ENCODE measurements at regions not wholly inside any gene's neighbourhood (a gene's known extent, or its start where the extent isn't known, plus 50 kb on each side); places are given as distances from the start of the nearest gene placed in this dataset.
"Not testable (repeated sequence)": the region's sequence is repeated elsewhere in the genome, so short reads cannot be mapped to it uniquely, and the experiment has no call there.

DNA sequence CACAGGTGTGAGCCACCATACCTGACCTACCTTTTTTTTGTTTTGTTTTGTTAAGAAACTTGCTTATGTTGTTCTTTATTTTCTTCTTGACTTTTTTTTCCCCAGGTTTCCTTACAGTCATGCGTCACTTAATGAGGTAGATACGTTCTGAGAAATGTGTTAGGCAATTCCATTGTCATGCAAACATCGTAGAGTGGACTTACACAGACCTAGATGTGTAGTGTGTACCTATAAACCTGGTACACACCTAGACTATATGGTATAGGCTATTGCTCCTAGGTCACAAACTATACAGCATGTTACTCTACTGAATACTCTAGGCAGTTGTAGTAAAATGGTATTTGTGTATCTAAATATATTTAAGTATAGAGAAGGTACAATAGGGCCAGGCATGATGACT lies 448.6 kb downstream of the SPATA31D1 start:
- WGBS, 2 donors (ENCODE audit: extremely low coverage in 2 of 2, insufficient read length in 2 of 2, insufficient replicate concordance in 1 of 2): no CpG with 5 or more reads among the region's 3 CpGs

DNA sequence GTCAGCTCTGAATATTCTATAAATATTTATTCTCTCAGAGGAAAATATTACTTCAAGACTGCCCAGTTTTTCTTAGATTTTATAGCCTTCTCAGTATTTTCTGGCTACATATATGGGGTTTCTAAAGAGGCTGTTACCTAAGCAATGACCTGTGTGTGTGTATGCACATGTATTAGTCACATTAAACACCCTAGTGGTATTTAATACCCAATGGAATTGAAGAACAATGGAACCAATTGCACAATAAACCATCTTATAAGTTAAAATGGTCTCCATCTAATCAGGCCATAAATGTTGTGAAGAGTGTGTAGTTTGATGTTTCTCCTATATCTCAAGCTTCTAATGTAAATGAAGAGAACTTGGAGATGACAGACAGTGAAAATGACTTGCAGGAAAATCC lies 450.0 kb downstream of the SPATA31D1 start:
- Histone ChIP-seq H2BK12ac (ENCODE audit: low read length) (no peak overlapping the region), H3K18ac (ENCODE audit: low read length) (no peak overlapping the region), H3K27ac (replicated peaks; ENCODE audit: low read length) (no peak overlapping the region), H3K4me2 (ENCODE audit: insufficient read depth, low read length, poor library complexity, severe bottlenecking) (no peak overlapping the region), H3K4ac (ENCODE audit: low read length) (no peak overlapping the region), H3K9ac (ENCODE audit: low read depth, low read length, poor library complexity) (no peak overlapping the region), H3K9me3 (replicated peaks in 1 of 2; ENCODE audit: control insufficient read depth in 2 of 2, insufficient read depth in 1 of 2, low read depth in 1 of 2, low read length in 2 of 2) (peaks cover 0 to 7% of the 10 kb centered on the region in 2 donors), H3K4me1 (ENCODE audit: control insufficient read depth in 2 of 2, insufficient read depth in 1 of 2, low read depth in 1 of 2, low read length in 2 of 2) (no peaks in the 10 kb centered on the region), H3K23ac (ENCODE audit: low read depth, low read length, poor library complexity) (no peak overlapping the region), H3K36me3 (replicated peaks in 1 of 2; ENCODE audit: control insufficient read depth in 2 of 2, insufficient read depth in 2 of 2, low read length in 2 of 2) (no peaks in the 10 kb centered on the region), H2BK15ac (ENCODE audit: low read length) (no peak overlapping the region), H4K8ac (ENCODE audit: low read depth, low read length) (no peak overlapping the region), H4K91ac (ENCODE audit: low read depth, low read length, poor library complexity) (no peak overlapping the region), H3K79me1 (ENCODE audit: low read depth, low read length) (no peaks in the 10 kb centered on the region), H2BK5ac (ENCODE audit: low read length) (no peak overlapping the region), H2AK5ac (ENCODE audit: low read depth, low read length) (no peak overlapping the region), H3K14ac (ENCODE audit: low read length) (no peak overlapping the region), H3K27me3 (ENCODE audit: control insufficient read depth in 3 of 3, insufficient read depth in 3 of 3, low read depth in 1 of 3, low read length in 3 of 3) (no peaks in the 10 kb centered on the region), H2AFZ (ENCODE audit: low read length) (no peak overlapping the region), H2BK120ac (ENCODE audit: low read depth, low read length) (no peak overlapping the region), H3K4me3 (ENCODE audit: low read length in 2 of 2) (no peak overlapping the region)
- no peak for DNase-seq (ENCODE audit: low spot score)

More for the DNA sequence above, 448.6 kb downstream of the SPATA31D1 start:
- H3K4me3 ChIP-seq (ENCODE audit: low read length in 2 of 2); H2BK120ac ChIP-seq (ENCODE audit: low read depth, low read length); H4K91ac ChIP-seq (ENCODE audit: low read depth, low read length, poor library complexity); H2BK5ac ChIP-seq (ENCODE audit: low read length); H2BK15ac ChIP-seq (ENCODE audit: low read length); H3K79me1 ChIP-seq (ENCODE audit: low read depth, low read length); H3K9me3 ChIP-seq (replicated peaks in 1 of 2; ENCODE audit: control insufficient read depth in 2 of 2, insufficient read depth in 1 of 2, low read depth in 1 of 2, low read length in 2 of 2); H3K36me3 ChIP-seq (replicated peaks in 1 of 2; ENCODE audit: control insufficient read depth in 2 of 2, insufficient read depth in 2 of 2, low read length in 2 of 2); H3K4me1 ChIP-seq (ENCODE audit: control insufficient read depth in 2 of 2, insufficient read depth in 1 of 2, low read depth in 1 of 2, low read length in 2 of 2); H3K27ac ChIP-seq (replicated peaks; ENCODE audit: low read length); H3K4me2 ChIP-seq (ENCODE audit: insufficient read depth, low read length, poor library complexity, severe bottlenecking); H2BK12ac ChIP-seq (ENCODE audit: low read length); H3K4ac ChIP-seq (ENCODE audit: low read length); H4K8ac ChIP-seq (ENCODE audit: low read depth, low read length); H3K9ac ChIP-seq (ENCODE audit: low read depth, low read length, poor library complexity); H3K18ac ChIP-seq (ENCODE audit: low read length); H3K23ac ChIP-seq (ENCODE audit: low read depth, low read length, poor library complexity); H3K14ac ChIP-seq (ENCODE audit: low read length); H2AFZ ChIP-seq (ENCODE audit: low read length); DNase-seq (ENCODE audit: low spot score); H2AK5ac ChIP-seq (ENCODE audit: low read depth, low read length); H3K27me3 ChIP-seq (ENCODE audit: control insufficient read depth in 3 of 3, insufficient read depth in 3 of 3, low read depth in 1 of 3, low read length in 3 of 3): not testable (repeated sequence)

DNA sequence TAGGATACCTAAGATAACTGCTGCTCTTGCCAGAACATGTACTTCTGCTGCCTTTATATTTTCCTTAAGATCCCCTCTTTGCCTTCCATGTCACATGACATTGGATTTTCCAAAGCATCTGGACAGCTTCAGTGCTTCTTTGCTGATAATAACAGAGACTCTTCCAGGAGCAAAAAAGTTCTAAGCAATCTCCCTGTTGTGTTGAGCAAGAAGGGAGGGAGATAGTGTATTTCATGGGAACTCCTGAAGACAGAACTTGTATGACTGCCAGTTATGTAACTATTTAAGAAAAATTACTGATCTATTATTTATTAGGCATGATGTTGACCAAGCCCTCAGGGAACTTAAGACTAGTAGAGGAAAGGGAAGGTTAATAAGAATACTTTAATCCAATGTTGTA lies 454.7 kb downstream of the SPATA31D1 start:
- no peak overlapping the region for H2BK12ac ChIP-seq (ENCODE audit: low read length)
- H3K14ac ChIP-seq (ENCODE audit: low read length): no peak overlapping the region
- no peak overlapping the region for H3K18ac ChIP-seq (ENCODE audit: low read length)
- no peak overlapping the region for H3K23ac ChIP-seq (ENCODE audit: low read depth, low read length, poor library complexity)
- H3K9ac ChIP-seq (ENCODE audit: low read depth, low read length, poor library complexity): no peak overlapping the region
- no peak overlapping the region for H3K4me2 ChIP-seq (ENCODE audit: insufficient read depth, low read length, poor library complexity, severe bottlenecking)
- H2BK15ac ChIP-seq (ENCODE audit: low read length): no peak overlapping the region
- H2BK5ac ChIP-seq (ENCODE audit: low read length): no peak overlapping the region
- H3K4ac ChIP-seq (ENCODE audit: low read length): no peak overlapping the region
- peaks cover 0 to 9% of the 10 kb centered on the region in 2 donors for H3K9me3 ChIP-seq (replicated peaks in 1 of 2; ENCODE audit: control insufficient read depth in 2 of 2, insufficient read depth in 1 of 2, low read depth in 1 of 2, low read length in 2 of 2)
- no peak for DNase-seq (ENCODE audit: low spot score)
- no peaks in the 10 kb centered on the region for H3K4me1 ChIP-seq (ENCODE audit: control insufficient read depth in 2 of 2, insufficient read depth in 1 of 2, low read depth in 1 of 2, low read length in 2 of 2)
- no peaks in the 10 kb centered on the region for H3K36me3 ChIP-seq (replicated peaks in 1 of 2; ENCODE audit: control insufficient read depth in 2 of 2, insufficient read depth in 2 of 2, low read length in 2 of 2)
- no peak overlapping the region for H3K27ac ChIP-seq (replicated peaks; ENCODE audit: low read length)
- no peak overlapping the region for H4K8ac ChIP-seq (ENCODE audit: low read depth, low read length)
- H4K91ac ChIP-seq (ENCODE audit: low read depth, low read length, poor library complexity): no peak overlapping the region
- no peaks in the 10 kb centered on the region for H3K27me3 ChIP-seq (ENCODE audit: control insufficient read depth in 3 of 3, insufficient read depth in 3 of 3, low read depth in 1 of 3, low read length in 3 of 3)
- H3K4me3 ChIP-seq (ENCODE audit: low read length in 2 of 2): no peak overlapping the region
- H2BK120ac ChIP-seq (ENCODE audit: low read depth, low read length): no peak overlapping the region
- H2AK5ac ChIP-seq (ENCODE audit: low read depth, low read length): no peak overlapping the region
- H3K79me1 ChIP-seq (ENCODE audit: low read depth, low read length): no peaks in the 10 kb centered on the region
- H2AFZ ChIP-seq (ENCODE audit: low read length): no peak overlapping the region

DNA sequence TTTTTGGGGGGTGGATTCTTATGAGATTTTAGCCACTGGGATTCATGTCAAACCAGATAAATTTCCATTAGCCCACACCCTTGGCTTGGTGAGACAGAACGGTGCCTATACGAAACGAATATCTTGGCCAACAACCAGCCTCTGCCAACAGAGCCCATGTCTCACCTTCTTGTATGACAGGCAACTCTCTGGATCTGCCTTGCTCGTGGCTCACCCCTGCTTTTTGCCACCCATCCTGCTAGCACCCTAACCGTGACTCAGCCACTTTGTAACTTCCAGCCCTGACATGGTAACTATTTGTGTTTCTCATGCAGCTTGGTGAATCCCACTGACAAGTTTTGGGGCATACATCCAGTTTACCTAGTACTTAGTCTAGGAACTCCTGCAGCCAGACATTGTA lies 457.0 kb downstream of the SPATA31D1 start:
- Histone ChIP-seq H4K91ac (ENCODE audit: low read depth, low read length, poor library complexity) (no peak overlapping the region), H2BK5ac (ENCODE audit: low read length) (no peak overlapping the region), H3K4me2 (ENCODE audit: insufficient read depth, low read length, poor library complexity, severe bottlenecking) (no peak overlapping the region), H3K27me3 (ENCODE audit: control insufficient read depth in 3 of 3, insufficient read depth in 3 of 3, low read depth in 1 of 3, low read length in 3 of 3) (no peaks in the 10 kb centered on the region), H3K27ac (replicated peaks; ENCODE audit: low read length) (no peak overlapping the region), H3K9ac (ENCODE audit: low read depth, low read length, poor library complexity) (no peak overlapping the region), H3K79me1 (ENCODE audit: low read depth, low read length) (no peaks in the 10 kb centered on the region), H2AK5ac (ENCODE audit: low read depth, low read length) (no peak overlapping the region), H3K23ac (ENCODE audit: low read depth, low read length, poor library complexity) (no peak overlapping the region), H2AFZ (ENCODE audit: low read length) (no peak overlapping the region), H3K4ac (ENCODE audit: low read length) (no peak overlapping the region), H3K14ac (ENCODE audit: low read length) (no peak overlapping the region), H3K4me1 (ENCODE audit: control insufficient read depth in 2 of 2, insufficient read depth in 1 of 2, low read depth in 1 of 2, low read length in 2 of 2) (no peaks in the 10 kb centered on the region), H2BK12ac (ENCODE audit: low read length) (no peak overlapping the region), H3K4me3 (ENCODE audit: low read length in 2 of 2) (no peak overlapping the region), H3K36me3 (replicated peaks in 1 of 2; ENCODE audit: control insufficient read depth in 2 of 2, insufficient read depth in 2 of 2, low read length in 2 of 2) (no peaks in the 10 kb centered on the region), H2BK120ac (ENCODE audit: low read depth, low read length) (no peak overlapping the region), H3K9me3 (replicated peaks in 1 of 2; ENCODE audit: control insufficient read depth in 2 of 2, insufficient read depth in 1 of 2, low read depth in 1 of 2, low read length in 2 of 2) (peaks cover 0 to 7% of the 10 kb centered on the region in 2 donors), H3K18ac (ENCODE audit: low read length) (no peak overlapping the region), H2BK15ac (ENCODE audit: low read length) (no peak overlapping the region), H4K8ac (ENCODE audit: low read depth, low read length) (no peak overlapping the region)
- no peak for DNase-seq (ENCODE audit: low spot score)
- WGBS, 2 donors (ENCODE audit: extremely low coverage in 2 of 2, insufficient read length in 2 of 2, insufficient replicate concordance in 1 of 2): no CpG with 5 or more reads among the region's 5 CpGs
